GM12865 (cell line): ENCODE measurements at regions not wholly inside any gene's neighbourhood (a gene's known extent, or its start where the extent isn't known, plus 50 kb on each side); places are given as distances from the start of the nearest gene placed in this dataset.

Experiments
- DNase-seq: peaks from one replicate; pipeline ENCODE4 v3.0.0; 2010; ENCODE audit warnings: low read depth
- H3K4me3 ChIP-seq: 2 replicates; pipeline ENCODE4 v1.5.1; 2011; ENCODE audit warnings: mild to moderate bottlenecking, low read depth, low read length, control low read depth
- CTCF ChIP-seq: IDR thresholded peaks from 2 replicates; pipeline ENCODE4 v1.5.1; 2011; ENCODE audit warnings: low read length, control low read depth, low read depth, inconsistent platforms; ENCODE audit not compliant: insufficient read depth; ENCODE audit errors: missing control alignments

GRCh38 chr9:4423207-4423610, 67.1 kb upstream of the SLC1A1 start:
- DNase-seq: no peak
- no peak overlapping the region for H3K4me3 ChIP-seq
- no peak for TF ChIP-seq CTCF

GRCh38 chr9:4422495-4422894, 67.8 kb upstream of the SLC1A1 start:
- peak; percentile 40 for DNase-seq

GRCh38 chr9:4421847-4422246, 68.4 kb upstream of the SLC1A1 start:
- no peak for DNase-seq
- H3K4me3 ChIP-seq: no peak overlapping the region
- TF ChIP-seq CTCF: no peak

More at GRCh38 chr9:4422495-4422894, 67.8 kb upstream of the SLC1A1 start:
- no peak for TF ChIP-seq CTCF
- H3K4me3 ChIP-seq: no peak overlapping the region

- no peak for TF ChIP-seq CTCF
- no peak for DNase-seq
- no peak overlapping the region for H3K4me3 ChIP-seq
Observed at GRCh38 chr9:4420351-4420750, 69.9 kb upstream of the SLC1A1 start.

GRCh38 chr9:4417578-4418325, 72.5 kb upstream of the SLC1A1 start:
- no peak for DNase-seq
- H3K4me3 ChIP-seq: no peak overlapping the region
- TF ChIP-seq CTCF: no peak

GRCh38 chr9:4416467-4416866, 73.8 kb upstream of the SLC1A1 start:
- no peak for TF ChIP-seq CTCF
- H3K4me3 ChIP-seq: no peak overlapping the region
- DNase-seq: no peak

- DNase-seq: no peak
Observed at GRCh38 chr9:4415281-4415680, 75.0 kb upstream of the SLC1A1 start.

More at GRCh38 chr9:4415281-4415680, 75.0 kb upstream of the SLC1A1 start:
- no peak for TF ChIP-seq CTCF
- H3K4me3 ChIP-seq: no peak overlapping the region
